NCI-H510A treated with DMSO at 0.1 percent for 48 hours (cell line): ENCODE measurements at regions not wholly inside any gene's neighbourhood (a gene's known extent, or its start where the extent isn't known, plus 50 kb on each side); places are given as distances from the start of the nearest gene placed in this dataset.
"Not testable (repeated sequence)": the region's sequence is repeated elsewhere in the genome, so short reads cannot be mapped to it uniquely, and the experiment has no call there.

Source experiments
- DNase-seq: peaks from one replicate; lab custom pipeline; 2025; lab: John Stamatoyannopoulos, UW

DNA sequence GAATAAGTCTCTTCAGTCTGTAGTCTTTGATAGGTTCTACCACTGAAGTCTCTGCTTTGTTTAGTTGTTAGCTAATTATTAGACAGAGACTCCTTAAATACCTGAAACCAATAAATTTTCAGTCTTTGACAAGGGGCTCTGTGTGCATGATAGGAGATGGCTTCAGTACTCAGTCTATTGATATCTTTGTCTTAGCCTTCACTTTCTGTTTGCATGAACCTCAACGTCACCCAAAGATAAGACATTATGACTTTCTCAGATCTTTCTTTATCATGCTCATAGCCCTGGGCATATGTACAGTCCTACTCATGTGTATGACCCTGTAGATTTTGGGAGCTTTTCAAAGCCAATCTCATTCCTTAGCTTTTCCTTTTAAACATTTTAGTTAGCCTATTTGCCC, 183.5 kb upstream of the GCFC2 start:
- DNase-seq = no peak

- no peak for DNase-seq
Measured at GRCh38 chr2:75892490-75892889, 181.8 kb upstream of the GCFC2 start.

GRCh38 chr2:75882530-75882929, 171.8 kb upstream of the GCFC2 start:
- DNase-seq = no peak

GRCh38 chr2:75875606-75876005, 164.9 kb upstream of the GCFC2 start:
- DNase-seq = not testable (repeated sequence)

- DNase-seq = not testable (repeated sequence)
Measured at GRCh38 chr2:75871762-75872614, 161.3 kb upstream of the GCFC2 start.

GRCh38 chr2:75870651-75871137, 160.0 kb upstream of the GCFC2 start:
- DNase-seq = no peak

- DNase-seq = no peak
Measured at GRCh38 chr2:75870133-75870532, 159.4 kb upstream of the GCFC2 start.

- no peak for DNase-seq
Measured at GRCh38 chr2:75865702-75866101, 155.0 kb upstream of the GCFC2 start.

DNA sequence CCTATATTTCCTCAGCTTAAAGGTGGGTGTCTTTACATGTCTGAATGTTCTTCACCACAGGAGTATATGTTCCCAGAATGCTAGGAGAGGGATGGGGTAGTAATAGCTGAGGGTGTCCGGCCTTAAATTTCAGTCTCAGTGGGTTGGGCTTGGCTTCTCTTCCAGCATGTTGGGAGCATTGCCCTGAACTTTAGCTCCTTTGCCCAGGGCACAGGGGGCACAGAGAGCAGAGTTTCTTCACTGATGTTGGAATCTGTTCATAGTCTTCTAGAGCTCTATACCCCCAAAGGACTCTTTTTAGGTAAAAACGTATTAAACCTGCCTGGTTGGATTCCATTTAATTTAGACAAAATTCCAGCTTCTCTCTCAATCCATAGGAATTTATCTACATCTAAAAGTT, 154.4 kb upstream of the GCFC2 start:
- DNase-seq = no peak

GRCh38 chr2:75862547-75862946, 151.8 kb upstream of the GCFC2 start:
- DNase-seq = no peak

DNA sequence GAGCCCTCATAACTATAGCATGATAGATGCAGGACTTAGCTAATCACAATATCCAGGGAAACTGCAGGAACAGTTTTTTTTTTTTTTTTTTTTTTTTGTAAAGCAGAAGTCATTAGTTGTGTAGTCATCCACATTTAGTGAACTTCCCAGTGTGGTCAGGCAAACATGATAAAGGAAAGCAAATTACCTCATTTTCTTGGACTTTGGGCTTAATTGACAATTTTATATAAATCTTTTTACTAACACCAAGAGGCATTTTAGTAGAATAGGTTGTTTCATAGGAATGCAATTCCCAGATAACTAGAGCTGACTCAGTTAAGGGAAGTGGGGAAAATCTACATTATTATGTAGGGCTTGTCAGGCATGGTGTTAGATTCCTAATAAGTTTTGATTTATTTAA, 142.7 kb upstream of the GCFC2 start:
- DNase-seq = no peak

DNA sequence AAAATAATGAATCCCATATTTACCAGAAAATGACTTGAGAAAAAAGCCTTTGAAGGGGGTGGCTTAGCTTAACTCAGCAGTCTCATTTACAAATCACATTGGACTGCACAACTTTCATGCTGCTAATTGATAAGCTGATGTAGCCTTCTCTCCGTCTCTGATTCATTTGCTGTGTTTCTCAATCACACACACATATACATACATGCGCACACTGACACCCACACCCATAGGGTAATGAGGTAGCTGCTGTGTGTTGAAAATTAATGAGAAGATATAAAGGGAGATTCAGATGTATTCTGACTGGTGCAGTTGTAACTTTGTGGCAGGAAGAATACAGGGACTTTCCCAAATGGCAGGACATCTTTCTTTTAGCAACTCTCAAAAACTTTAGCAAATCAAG, 141.9 kb upstream of the GCFC2 start:
- no peak for DNase-seq

GRCh38 chr2:75846683-75847190, 136.0 kb upstream of the GCFC2 start:
- DNase-seq = no peak

DNA sequence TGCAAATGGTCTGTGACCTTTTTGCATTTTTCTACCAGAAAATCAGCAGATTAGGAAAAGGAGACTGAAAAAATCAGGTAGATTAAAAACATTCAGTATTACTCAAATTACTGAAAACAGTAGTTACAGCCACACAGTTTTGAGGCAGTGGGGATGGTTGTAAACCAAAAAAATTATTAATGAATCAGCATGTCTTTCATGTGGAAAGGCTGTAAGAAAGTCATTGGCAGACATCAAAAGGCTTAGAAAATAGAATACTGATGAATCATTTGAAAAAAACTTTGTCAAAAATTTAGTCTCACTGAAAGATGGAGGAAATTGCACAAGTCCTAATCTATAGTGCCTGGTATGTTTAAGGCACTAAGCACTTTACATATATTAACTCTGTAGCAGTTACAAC, 133.9 kb upstream of the GCFC2 start:
- no peak for DNase-seq

DNA sequence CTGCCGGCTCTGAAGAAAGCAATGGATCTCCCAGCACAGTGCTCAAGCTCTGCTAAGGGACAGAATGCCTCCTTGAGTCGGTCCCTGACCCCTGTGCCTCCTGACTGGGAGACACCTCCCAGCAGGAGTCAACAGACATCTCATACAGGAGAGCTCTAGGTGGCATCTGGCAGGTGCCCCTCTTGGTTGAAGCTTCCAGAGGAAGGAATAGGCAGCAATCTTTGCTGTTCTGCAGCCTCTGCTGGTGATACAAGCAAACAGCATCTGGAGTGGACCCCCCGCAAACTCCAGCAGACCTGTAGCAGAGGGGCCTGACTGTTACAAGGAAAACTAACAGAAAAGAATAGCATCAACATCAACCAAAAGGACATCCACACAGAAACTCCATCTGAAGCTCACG, 123.9 kb upstream of the GCFC2 start:
- DNase-seq = not testable (repeated sequence)

- DNase-seq = no peak
Measured at GRCh38 chr2:75833386-75833785, 122.7 kb upstream of the GCFC2 start.

DNA sequence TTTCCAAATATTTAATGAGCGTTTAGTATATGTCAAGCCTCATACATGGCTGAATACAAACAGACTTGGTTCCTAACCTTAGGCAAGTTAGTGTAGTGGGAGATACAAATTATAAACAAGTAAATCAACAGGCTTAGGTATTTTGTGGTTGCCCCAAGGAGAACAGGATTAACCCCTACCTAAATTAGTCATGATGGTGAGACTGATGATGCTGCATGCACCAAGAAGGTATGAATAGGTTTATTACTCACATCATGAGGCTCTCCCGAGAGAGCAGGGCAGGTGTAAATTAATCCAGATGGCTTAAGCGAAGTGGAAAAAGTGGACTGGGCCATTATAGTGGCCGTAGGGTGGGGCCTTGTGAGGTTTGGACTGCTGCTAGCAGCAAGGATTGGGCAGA, 118.1 kb upstream of the GCFC2 start:
- no peak for DNase-seq

DNA sequence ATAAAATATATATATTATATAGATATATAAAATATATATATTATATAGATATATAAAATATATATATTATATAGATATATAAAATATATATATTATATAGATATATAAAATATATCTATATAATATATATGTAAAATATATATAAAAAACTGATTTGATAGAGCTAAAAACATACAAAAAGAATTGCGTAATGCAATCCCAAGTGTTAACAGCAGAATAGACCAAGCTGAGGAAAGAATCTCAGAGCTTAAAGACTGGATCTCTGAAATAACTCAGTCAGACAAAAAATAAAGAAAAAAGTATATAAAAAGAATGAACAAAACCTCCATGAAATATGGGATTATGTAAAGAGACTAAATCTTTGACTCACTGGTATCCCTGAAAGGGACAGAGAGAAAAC, 112.8 kb upstream of the GCFC2 start:
- not testable (repeated sequence) for DNase-seq

DNA sequence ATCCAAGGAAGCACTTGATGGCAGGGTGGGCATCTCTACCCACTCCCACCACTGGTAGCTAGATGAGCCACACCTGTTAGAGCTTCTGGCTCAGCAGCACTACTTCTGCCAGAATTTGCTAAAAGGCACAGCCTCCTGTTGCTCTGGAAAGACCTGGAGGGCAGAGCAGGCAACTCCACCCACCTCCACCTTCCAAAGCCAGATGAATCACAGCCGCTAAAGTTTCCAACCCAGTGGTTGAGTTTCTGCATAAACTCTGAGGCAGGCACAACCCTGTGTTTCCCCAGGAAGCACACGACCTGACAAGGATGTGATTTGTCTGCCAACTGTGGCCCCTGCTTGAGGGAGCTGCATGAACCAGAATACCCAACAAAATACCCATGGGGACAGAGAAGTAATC, 111.6 kb upstream of the GCFC2 start:
- DNase-seq = no peak

- DNase-seq = no peak
Measured at GRCh38 chr2:75820693-75821092, 110.0 kb upstream of the GCFC2 start.

DNA sequence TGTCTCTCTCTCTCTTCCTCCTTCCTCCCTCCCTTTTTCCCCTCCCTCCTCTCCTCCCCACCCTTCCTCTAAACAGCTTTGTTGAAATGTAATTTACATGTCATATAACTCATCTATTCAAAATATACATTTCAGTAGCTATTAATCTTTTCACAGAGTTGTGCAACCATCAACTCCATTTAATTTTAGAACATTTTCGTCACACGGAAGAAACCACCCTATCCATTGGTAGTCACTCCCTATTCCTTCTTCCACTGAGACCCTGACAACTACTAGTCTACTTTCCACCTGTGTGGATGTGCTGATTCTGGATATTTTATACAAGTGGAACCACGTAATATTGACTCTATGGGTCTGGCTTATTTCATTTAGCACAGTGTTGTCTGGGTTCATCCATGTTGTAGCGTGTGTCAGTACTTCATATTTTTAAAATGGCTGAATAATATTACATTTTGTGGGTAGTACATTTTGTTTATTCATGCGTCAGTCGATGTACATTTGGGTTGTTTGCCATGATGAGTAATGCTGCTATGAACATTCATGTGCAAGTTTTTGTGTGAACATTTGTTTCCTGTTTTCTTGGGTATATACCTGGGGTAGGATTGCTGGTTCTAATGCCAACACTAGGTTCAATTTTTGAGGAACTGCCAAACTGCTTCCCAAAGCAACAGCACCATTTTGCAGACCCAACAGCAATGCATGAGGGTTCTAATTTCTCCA, 100.1 kb upstream of the GCFC2 start:
- no peak for DNase-seq

- DNase-seq = no peak
Measured at GRCh38 chr2:75808793-75809535, 98.2 kb upstream of the GCFC2 start.
